ENCODE measurements at regions not wholly inside any gene's neighbourhood (a gene's known extent, or its start where the extent isn't known, plus 50 kb on each side); places are given as distances from the start of the nearest gene placed in this dataset.
A peak's percentile ranks its signal among the peaks of the same experiment; 100 is the strongest.

DNA sequence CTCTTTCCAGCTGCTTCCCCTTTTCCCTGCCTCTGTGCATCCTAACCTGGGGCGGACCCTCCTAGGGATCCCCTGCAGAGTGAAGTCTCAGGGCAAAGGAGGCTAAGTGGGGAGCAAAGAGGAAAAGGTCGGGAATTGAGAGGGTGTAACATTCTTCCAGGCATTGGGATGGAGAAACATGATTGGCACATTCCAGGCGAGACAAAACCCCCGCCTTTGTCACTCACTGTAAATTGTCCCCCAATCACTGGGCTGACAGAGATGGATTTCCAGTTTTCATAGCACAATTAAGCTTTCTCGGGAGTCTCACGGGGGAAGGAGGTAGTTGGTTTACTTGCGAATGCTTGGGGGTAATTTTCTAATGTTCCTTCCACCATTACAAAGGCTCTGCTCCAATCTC is 74.9 kb downstream of the MIAT start:
- no peak for DNase-seq

DNA sequence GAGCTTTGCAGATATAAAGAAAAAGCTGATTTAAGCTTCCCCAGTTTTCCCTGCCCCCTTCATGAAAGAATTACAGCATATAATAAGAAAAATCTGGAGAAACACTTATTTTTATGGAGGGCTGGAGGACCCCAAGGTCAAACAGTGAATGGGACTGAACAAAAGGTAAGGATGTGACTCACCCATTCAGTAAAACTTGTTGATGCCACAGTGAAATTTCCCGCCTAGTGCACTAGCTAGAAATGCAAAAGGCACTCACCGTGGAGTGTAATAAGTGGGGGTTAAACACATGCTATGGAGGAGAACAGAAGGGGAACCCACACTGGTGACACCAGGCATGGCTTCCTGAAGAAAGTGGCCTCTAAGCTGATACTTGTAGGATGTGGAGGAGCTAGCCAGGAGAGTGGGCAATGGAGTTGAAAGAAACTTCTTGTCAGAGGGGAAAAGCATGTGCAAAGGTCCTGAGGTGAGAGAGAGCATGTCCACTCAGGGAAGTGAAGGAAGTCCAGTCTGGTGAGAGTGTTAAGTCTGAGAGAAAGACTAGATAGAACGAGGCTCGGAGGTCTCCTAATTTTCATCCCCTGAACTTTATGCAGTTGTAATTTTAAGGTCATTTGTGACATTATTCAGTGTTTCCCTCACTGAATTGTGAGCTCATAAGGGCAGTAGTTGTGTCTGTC is 77.1 kb downstream of the MIAT start:
- DNase-seq, result no peak

DNA sequence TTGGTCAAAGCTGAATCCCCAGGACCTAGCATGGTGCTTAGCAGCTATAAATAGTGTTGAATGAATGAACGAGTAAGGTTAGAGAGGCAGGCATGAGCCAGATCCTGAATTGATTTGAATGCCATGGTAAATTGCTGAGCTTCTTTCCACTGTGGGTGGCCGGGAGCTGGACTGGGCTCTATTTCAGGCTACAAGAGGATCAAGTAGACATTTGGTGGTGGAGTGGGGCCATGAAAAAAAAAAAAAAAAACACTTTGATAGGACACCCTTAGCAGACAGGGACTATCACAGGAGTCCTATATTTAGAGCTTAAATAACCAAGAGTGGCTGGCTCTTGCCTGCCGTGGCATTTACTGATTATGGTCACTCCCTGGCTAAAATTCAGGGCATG is 77.6 kb downstream of the MIAT start:
- DNase-seq, result no peak

DNA sequence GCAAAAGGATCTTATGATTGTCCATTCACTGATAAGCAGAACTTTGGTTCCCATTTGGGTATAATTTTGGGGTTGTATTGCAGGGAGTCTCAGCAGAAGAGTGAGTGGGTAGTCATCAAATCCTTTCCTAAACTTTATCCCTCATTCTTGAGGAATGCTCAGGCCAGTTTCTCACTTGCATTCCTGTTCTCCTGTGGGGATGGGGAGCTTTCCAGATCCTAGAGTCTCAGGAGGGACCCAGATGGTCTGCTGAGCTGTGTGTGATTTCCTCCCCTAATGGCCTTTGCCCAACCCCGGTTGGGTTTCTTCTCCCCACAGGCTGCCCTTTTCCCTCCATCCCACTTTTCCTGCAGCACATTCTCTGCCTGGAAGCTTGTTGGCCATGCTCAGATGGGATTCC is 79.9 kb downstream of the MIAT start:
- DNase-seq, result no peak

DNA sequence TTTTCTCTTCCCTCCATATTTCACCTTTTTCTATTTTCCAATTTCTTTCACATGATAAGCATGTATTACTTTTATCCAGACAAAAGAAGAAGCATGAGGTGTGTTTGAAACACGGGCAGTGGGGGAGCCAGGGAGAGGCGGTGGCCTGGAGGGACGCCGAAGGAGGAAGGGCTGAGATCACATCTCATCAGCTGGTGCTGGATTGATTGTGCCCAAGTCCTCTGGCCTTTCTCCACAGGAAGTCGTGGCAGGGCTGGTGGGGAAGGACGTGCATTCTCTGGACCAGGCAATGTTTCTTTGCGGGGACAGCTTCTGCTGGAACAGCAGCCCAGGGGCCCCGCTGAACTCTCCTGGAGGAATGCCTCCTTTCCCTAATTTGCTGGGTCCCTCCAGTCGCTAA is 82.9 kb downstream of the MIAT start:
- no peak for DNase-seq

DNA sequence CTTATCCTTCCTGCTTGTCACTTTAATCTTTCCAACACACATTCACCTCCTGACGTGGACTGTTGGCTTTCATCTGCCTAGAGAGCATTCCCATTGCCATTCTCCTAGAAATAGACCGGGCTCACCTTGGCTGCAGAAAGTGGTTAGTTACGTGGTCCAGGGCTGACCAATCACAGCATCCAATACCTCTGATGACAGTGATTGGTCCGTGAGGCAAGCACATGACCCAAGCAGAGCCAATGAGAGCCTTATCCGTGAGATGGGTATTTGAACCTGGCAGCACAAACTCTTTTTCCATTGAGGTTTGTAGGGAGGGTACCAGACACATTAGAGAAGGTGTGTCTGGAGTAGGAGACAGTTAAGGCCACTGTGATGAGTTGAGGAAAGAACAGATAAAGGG is 85.8 kb downstream of the MIAT start:
- no peak for DNase-seq

DNA sequence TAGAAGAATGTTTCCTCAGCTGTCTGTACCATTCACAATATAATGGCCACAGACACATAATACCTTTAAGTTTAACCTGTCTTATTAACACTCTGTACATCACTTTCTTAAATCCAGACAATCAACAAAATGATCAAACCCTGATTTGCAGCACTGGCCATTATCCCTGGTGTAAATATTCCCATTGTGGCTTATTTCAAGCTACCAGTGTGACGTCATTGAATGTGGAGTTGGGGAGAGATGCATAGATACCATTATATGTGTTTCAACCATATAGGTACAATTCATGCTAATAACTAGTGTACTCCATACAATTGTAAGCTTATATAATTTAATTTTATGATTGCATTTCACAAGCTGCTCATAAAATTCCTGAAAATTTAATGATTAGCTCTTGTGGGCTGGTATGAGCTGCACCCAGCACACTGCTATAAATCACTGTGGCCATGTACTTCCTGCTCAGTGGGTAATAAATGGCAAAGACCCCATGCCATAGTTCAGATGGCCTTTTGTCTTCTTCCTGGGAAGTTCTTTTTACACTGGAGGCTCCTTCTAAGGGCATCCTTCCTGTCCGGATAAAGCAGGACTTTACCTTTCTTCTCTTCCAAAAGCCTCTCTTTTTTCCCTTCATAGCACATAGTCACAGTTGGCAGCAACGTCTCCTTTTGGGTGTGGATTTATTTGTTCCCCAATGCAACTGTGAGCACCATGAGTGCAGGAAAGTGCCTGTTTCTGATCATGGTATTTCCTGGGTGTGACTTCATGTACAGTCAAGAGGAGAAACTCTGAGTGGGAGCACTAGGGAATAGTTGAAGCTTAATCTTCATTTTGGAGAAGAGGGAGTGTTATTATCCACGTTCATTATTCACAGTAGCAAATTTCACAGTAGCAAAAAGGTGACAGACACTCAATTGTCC is 87.8 kb downstream of the MIAT start:
- DNase-seq, result no peak

DNA sequence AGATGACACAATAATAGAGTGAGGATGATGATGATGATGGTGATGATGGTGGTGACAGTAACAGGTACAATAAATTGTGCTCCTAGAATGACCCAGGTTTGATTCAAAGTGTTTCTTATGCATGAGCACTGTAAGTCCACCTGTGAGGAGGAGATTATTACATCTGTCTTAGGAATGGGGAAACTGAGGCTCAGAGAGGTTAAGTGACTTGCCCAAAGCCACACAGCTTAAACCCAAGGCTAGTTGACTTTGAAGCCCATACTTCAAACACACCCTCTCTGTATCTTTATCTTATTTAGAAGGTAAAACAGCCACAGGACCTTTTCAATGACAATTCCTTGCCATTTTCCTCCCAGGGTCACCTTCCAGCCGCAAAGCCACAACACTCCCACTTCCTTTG is 88.9 kb downstream of the MIAT start:
- DNase-seq, result no peak

DNA sequence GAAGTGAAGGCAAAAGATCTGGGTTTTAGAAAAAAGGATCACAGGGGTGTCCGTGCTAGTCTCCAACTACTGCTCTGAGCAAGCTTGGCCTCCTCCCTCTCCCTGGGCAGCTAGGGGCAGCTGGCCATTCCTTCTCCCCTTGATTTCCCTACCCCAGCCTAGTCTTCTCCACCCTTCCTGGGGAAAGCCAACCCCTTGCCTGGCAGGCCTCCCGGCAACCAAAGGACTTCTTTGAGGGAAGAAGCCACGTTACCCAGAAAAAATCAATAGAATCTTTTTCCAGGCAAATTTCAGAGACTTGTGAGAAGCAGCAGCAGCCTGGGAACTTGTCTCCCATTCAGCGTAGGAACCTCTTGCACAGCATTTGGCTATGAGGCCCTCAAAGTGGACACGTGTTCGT is 91.5 kb downstream of the MIAT start:
- DNase-seq, result no peak

DNA sequence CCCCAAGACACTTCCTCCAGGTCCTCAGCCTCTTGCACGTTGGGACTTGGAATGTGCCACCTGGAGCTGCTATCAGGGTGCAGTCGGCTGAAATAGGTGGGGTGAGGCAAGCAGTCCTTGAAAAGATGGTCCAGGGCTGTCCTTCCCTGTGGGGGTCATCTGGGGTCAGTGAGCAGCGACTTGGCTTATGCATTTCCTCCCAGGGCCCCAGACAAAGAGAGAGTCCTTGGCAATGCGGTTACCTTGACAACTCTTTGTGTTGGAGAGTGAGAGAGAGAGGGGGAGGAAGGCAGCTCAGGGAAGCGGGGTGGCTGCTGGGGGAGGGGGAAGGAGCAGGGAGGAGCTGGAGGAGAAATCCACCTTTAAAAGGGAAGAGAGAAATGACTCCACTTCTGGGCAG is 93.8 kb downstream of the MIAT start:
- DNase-seq, result no peak

DNA sequence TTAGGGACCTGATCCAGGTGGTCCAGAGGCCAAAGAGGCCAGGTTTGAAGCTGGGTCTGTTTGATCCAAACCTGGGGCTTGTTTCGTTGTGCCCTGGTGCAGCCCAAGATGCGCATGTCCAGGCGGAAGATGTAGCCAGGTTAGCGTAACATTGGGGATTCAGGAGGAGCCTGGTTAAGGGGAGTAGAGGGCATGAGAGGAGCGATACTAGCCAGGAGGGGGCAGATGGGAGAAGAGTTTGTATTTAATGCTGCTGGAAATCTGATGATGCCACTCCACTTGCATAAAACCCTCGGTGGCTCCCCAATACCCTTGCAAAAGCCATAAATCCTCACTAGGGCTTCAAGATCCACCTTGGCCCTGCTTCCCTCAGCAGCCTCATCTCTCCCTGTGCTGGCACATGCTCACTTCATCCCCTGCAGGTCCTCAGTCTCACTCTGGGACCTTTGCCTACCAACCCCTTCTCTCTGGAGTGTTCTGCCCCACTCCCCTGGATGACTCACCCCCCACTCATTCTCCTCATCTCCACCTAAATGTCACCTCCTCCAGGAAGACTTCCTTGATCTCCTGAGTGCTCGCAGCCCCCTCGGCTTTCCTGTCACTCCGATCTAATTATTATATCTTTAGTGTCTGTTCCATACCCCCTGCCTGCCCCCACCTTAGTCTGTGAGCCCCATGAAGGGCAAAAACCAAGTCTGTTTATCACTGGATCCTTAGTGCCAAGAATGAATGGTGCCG is 95.9 kb downstream of the MIAT start:
- no peak for DNase-seq

DNA sequence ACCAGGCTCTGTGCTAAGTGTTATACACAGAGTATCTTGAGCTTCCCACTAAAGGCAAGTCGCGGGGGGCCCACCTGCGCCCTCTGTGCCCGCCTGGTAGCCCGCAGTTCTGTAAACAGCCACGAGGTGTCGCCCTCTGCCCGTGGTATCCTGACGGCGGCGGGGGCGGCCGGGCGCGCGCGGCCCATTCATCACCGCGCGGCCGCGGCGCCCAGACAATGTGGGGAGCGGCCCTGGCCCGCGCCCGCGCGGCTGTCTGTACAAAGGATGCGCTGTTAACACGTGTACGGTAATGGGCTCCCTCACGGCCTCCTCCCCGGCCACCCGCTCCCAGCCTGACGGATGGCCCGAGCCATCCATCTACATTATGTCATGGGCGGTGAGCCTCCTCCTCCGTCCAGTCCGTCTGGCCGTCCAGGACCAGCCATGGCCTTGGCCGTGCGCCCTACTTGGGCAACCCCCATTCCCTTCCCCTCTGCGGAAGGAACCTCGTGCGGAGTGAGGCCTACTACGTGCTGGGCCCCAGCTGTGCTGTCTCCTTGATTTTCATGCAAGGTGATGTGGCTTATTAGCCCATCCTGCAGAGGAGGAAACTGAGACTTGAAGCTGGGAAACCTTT is 99.4 kb downstream of the MIAT start:
- no peak for DNase-seq

DNA sequence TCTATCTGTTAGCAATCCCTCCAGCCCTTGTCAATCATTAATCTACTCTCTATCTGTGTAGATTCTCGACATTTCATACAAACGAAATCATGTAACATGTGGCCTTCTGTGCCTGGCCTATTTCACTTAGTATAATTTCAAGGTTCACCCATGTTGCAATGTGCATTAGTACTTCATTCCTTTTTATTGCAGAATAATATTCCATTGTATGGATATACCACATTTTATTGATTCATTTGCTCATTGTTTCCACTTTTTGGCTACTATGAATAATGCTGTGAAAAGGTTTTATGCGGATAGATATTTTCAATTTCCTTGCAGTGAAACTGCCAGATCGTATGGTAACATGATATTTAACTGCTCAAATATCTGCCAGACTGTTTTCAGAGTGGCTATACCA is 100.1 kb downstream of the MIAT start:
- DNase-seq, result no peak

DNA sequence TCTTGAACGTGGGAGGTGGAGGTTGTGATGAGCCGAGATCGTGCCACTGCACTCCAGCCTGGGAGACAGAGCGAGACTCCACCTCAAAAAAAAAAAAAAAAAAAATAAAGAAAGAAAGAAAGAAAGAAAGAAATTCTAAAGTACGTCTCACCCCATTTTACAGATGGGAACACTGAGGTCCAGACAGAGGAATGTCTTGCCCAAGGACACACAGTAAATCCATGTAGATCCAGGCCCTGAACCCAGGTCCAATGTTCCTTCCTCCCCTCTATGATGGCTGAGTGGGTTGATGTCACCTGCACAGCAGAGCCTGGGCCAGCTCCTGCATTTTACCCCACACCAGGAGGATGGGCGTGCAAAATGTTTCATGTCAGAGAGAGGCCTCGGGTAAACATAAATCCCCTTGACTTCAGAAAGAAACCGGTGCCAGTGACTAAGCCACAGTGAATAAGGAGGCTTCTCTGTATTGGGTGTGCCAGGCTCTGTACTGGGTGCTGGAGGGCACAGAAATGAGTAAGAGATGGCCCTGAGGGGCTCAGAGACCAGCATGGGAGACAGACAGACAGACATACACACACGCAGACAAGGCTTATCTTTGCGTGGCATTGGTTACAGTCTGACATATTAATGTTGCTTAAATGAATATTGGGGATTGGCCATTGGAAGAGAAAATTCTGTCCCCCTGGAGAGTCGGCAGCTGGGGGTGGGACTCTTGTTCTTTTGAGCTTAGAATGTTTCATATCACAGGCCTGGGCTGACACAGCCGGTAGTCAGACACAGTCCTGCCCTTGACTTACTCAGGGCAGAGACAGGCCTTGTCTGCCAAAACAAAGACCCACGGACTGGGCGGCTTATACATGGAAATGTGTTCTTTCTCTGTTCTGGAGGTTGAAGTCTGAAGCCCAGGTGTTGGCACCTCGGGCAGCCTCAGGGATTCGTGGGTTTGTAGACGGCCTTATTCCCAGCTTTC is 105.4 kb downstream of the MIAT start:
- no peak for DNase-seq

DNA sequence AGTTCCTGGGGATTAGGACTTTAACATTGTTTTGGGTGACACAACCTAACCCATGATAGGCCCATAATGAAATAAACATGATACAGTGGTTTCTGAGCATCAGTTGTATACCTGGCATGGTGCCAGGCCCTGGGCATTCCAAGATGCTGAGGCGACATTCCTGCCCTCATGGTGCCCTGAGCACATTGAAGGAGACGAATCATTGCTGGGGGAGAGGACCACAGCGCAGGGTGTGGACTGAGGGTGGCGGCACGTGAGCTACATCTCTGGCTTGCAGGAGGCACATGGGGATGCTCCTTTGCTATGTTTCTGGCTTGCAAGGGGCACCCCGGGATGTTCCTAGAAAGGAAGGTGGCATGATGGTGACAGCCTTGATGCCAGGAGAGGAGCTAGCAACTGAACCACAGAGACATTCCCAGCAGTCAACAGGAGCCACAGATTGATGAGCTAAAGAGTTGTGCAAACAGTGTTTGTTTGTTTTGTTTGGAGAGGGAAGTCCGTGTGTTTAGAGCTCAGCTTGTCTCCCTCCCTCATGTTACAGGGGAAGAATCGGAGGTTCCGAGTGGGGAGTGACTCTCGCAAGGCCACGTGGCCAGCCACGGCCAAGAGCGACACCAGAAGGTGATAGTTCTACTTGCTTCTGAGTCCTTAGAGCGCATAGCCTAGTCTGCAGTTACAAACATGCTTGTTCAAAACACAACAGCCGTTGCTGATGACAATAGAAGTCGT is 106.4 kb downstream of the MIAT start:
- DNase-seq, result peak; percentile 51

DNA sequence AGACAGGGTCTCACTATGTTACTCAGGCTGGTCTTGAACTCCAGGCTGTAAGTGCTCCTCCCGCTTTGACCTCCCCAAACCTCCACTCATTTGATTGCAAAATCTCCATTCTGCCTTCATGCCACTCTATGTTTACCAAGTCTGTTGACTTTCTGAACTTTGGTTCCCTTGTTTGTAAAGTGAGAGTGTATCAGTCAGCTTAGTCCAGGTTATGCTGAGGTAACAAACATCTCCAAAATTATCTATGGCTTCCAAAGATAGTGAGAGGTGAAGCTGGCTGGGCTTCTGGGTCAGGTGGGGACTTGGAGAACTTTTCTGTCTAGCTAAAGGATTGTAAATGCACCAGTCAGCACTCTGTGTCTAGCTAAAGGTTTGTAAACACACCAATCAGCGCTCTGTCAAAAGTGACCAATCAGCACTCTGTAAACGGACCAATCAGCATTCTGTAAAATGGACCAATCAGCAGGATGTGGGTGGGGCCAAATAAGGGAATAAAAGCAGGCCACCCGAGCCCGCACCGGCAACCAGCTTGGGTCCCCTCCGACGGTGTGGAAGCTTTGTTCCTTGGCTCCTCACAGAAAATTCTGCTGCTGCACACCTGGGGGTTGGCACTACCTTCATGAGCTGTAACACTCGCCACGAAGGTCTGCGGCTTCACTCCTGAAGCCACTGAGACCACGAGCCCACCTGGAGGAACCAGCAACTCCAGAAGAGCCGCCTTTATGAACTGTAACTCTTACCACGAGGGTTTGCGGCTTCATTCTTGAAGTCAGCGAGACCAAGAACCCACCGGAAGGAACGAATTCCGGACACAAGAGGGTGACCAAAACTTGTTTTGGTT is 109.3 kb downstream of the MIAT start:
- no peak for DNase-seq

DNA sequence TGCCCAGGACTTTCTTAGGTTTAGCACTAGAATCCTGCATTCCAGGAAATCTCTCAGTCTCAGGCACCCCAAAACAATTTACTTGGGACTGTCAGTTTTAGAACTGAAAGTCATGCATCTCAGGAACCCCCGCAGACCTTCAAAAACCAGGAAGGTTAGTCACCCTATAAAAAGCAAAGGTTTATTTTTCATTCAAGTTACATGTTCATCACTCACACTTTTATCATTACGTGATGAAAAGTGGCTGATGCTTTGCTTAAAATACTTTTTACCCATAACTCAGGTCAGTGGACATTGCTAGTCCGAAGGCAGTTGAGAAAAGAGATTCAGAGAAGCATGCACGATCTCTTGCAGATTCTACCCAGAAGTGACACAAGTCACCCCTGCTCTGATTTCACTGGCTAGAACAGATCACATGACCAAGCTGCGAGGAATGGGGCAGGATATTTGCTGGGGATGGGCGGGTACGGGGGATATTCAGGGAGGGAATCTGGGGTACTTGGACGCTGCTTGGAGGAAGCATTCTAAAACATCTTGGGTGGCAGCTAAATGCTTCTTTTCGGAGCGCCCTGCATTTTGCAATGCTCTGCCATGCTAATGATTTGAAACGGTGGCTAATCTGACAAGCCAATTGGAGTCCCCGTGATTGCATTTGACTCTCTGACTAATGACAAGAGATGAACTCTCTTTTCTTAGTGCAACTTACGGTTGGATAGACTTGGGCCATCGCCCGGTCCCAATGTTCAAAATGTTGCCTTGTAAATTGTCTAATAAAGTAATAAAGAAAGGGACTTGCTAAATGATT is 110.2 kb downstream of the MIAT start:
- no peak for DNase-seq

DNA sequence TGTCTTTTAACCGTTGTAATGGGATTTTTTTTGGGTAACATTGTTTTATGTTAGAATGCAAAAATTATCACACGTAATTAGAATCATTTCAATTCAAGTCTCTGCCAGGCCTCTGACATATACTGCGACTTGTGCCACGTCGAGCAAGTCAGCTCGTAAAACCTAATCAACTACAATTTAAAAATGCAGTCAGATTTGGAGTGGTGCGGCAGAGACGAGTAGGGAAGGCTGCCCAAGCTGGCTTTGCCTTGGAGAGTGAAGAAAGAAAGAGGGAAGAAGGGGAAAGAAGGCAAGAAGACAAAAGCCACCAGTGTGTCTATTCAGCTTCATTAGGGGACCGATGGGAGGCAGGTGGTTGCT is 110.7 kb downstream of the MIAT start:
- no peak for DNase-seq

DNA sequence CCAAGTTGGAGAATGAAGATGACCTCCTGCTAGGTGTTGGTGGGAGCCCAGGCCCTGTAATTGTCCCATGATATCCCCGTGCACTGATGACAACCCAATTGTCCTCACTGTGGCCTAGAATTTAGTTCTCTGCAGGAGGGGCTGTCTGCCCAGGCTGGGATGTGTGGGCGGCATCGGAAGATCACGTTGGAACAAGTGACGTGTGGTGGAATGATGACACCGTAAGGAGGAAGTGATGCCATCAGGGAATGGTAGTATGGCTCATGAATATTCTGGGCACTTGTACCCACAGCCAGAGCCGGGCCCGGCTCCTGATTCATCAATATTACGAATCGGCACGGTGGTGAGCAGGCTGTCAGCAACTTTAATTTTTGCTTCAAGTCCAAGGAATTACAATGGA is 111.6 kb downstream of the MIAT start:
- no peak for DNase-seq
